ENCODE measurements at regions not wholly inside any gene's neighbourhood (a gene's known extent, or its start where the extent isn't known, plus 50 kb on each side); places are given as distances from the start of the nearest gene placed in this dataset.

DNA sequence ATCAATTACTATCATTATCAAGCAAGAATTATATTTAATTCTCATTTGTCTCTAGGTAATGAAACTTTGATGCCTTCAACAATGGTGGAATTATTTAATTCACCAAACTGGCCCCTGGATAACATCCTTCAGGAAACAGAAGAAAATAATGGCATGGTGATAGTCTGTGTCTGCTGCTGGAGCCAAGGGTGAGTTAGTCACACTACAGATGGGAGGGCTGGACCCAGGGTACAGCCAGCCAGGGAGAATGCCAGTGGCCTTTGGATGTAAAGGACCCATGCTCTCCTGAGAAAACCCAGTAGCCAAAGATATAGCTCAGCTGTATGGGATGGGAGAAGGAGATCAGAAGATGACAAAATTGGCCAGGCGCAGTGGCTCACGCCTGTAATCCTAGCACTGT lies 60.0 kb upstream of the CNKSR3 start:
- H3K27ac Mint-ChIP-seq = no peak overlapping the region
- H3K4me3 Mint-ChIP-seq = no peak overlapping the region
- no peaks in the 10 kb centered on the region for H3K36me3 Mint-ChIP-seq (ENCODE audit: low read depth)
- TF ChIP-seq, protein P1, sequence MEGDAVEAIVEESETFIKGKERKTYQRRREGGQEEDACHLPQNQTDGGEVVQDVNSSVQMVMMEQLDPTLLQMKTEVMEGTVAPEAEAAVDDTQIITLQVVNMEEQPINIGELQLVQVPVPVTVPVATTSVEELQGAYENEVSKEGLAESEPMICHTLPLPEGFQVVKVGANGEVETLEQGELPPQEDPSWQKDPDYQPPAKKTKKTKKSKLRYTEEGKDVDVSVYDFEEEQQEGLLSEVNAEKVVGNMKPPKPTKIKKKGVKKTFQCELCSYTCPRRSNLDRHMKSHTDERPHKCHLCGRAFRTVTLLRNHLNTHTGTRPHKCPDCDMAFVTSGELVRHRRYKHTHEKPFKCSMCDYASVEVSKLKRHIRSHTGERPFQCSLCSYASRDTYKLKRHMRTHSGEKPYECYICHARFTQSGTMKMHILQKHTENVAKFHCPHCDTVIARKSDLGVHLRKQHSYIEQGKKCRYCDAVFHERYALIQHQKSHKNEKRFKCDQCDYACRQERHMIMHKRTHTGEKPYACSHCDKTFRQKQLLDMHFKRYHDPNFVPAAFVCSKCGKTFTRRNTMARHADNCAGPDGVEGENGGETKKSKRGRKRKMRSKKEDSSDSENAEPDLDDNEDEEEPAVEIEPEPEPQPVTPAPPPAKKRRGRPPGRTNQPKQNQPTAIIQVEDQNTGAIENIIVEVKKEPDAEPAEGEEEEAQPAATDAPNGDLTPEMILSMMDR (IDR thresholded peaks at IDR 0.05) = no peak
- no peak for DNase-seq
- H3K27me3 Mint-ChIP-seq (ENCODE audit: insufficient read depth) = peaks cover 15% of the 10 kb centered on the region
- H3K4me1 Mint-ChIP-seq (ENCODE audit: low read depth) = no peaks in the 10 kb centered on the region
- no peaks in the 10 kb centered on the region for H3K9me3 Mint-ChIP-seq

GRCh38 chr6:154572556-154572955 lies 62.1 kb upstream of the CNKSR3 start:
- H3K27ac Mint-ChIP-seq = no peak overlapping the region
- peaks cover 19% of the 10 kb centered on the region for H3K27me3 Mint-ChIP-seq (ENCODE audit: insufficient read depth)
- H3K36me3 Mint-ChIP-seq (ENCODE audit: low read depth) = no peaks in the 10 kb centered on the region
- H3K4me1 Mint-ChIP-seq (ENCODE audit: low read depth) = no peaks in the 10 kb centered on the region
- DNase-seq = no peak
- TF ChIP-seq, protein P1 (IDR thresholded peaks at IDR 0.05) = no peak
- H3K9me3 Mint-ChIP-seq = no peaks in the 10 kb centered on the region
- H3K4me3 Mint-ChIP-seq = no peak overlapping the region

DNA sequence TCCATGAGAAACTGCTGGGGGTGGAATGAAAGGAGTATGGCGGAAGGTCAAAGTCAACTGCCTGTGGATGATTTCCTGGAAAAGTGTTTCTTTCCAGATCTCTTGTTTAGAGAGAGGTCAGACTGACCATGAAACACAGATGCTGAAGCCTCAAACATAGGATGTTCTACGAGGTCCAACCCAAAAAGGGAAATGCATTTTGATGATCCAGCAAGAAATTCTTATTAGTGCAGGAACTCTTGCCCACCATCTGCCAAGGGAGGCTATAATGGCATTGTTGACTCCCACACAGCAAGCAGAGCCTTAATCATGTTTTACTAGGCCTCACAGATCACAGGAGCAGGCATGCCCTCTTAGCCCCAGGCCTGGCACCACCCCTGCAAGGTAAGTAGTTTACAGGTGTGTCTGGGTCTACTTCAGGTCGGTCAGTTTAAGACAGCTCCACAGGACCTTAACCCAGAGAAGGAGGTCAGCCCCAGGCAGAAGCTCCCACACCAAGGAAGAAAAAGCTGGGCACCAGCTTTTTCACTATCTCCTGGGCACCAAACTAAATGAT lies 67.6 kb upstream of the CNKSR3 start:
- no peaks in the 10 kb centered on the region for H3K4me1 Mint-ChIP-seq (ENCODE audit: low read depth)
- peaks cover 8% of the 10 kb centered on the region for H3K9me3 Mint-ChIP-seq
- TF ChIP-seq, protein P1 (IDR thresholded peaks at IDR 0.05) = no peak
- no peak for DNase-seq
- H3K4me3 Mint-ChIP-seq = no peak overlapping the region
- no peak overlapping the region for H3K27ac Mint-ChIP-seq
- H3K27me3 Mint-ChIP-seq (ENCODE audit: insufficient read depth) = peaks cover 12% of the 10 kb centered on the region
- H3K36me3 Mint-ChIP-seq (ENCODE audit: low read depth) = no peaks in the 10 kb centered on the region

GRCh38 chr6:154579046-154579445 lies 68.6 kb upstream of the CNKSR3 start:
- Mint-ChIP-seq H3K9me3 (peaks cover 8% of the 10 kb centered on the region), H3K27ac (no peak overlapping the region), H3K4me3 (no peak overlapping the region), H3K36me3 (ENCODE audit: low read depth) (no peaks in the 10 kb centered on the region), H3K4me1 (ENCODE audit: low read depth) (no peaks in the 10 kb centered on the region), H3K27me3 (ENCODE audit: insufficient read depth) (peaks cover 10% of the 10 kb centered on the region)
- DNase-seq = no peak
- TF ChIP-seq, protein P1 (IDR thresholded peaks at IDR 0.05) = no peak

DNA sequence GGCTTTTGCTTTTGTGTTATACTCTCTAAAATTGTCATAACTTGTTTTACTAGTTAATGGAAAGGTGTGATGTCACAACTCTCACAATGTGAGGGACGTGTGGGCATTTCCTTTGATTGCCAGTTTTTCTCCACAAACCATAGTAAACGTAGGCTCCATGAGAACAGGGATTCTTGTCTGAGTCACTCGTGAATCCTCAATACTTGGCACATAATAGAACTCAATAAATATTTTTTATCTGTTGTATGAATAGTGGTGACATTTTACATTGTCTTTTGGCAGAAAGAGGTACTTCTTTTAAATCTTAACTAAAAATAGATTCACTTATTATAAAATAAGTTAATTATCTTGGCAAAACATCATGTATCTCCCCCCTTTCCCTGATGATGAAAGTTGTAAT lies 69.0 kb upstream of the CNKSR3 start:
- DNase-seq = no peak
- Mint-ChIP-seq H3K9me3 (peaks cover 8% of the 10 kb centered on the region), H3K27me3 (ENCODE audit: insufficient read depth) (peaks cover 10% of the 10 kb centered on the region), H3K4me3 (no peak overlapping the region), H3K36me3 (ENCODE audit: low read depth) (no peaks in the 10 kb centered on the region), H3K27ac (no peak overlapping the region), H3K4me1 (ENCODE audit: low read depth) (no peaks in the 10 kb centered on the region)
- TF ChIP-seq, protein P1 (IDR thresholded peaks at IDR 0.05) = no peak
